ENCODE measurements at regions not wholly inside any gene's neighbourhood (a gene's known extent, or its start where the extent isn't known, plus 50 kb on each side); places are given as distances from the start of the nearest gene placed in this dataset.

GRCh38 chr12:75692876-75693275, 181.5 kb upstream of the KRR1 start:
- TF ChIP-seq CSDC2 (CRISPR knock-in tag; IDR thresholded peaks at IDR 0.05): no peak
- TF ChIP-seq GLIS3 (CRISPR knock-in tag; IDR thresholded peaks at IDR 0.05): no peak
- no peak for TF ChIP-seq PATZ1 (CRISPR knock-in tag; IDR thresholded peaks at IDR 0.05; ENCODE audit: borderline replicate concordance)

Measured in SK-N-SH treated with all-trans-retinoic acid at 6 μM for 48 hours (cell line).